B cell (primary cell): ENCODE measurements at regions not wholly inside any gene's neighbourhood (a gene's known extent, or its start where the extent isn't known, plus 50 kb on each side); places are given as distances from the start of the nearest gene placed in this dataset.
"Not testable (repeated sequence)": the region's sequence is repeated elsewhere in the genome, so short reads cannot be mapped to it uniquely, and the experiment has no call there.

Experiments
- ATAC-seq: fragments of 200-7000 bp; cut with Tn5 transposase; one replicate; pipeline ENCODE4 v1.10.0; 2021; ENCODE audit warnings: low read depth, mild to moderate bottlenecking, moderate number of reproducible peaks, moderate library complexity
- CTCF ChIA-PET: fragments of 350-600 bp; sonication (Branson Sonifier 250); formaldehyde crosslinking; loops from one replicate; lab custom pipeline; 2021; ENCODE audit warnings: antibody characterized with exemption, inconsistent platforms; lab: Charles Lee
- POLR2A ChIA-PET: fragments of 350-600 bp; sonication (Branson Sonifier 250); formaldehyde crosslinking; loops from one replicate; lab custom pipeline; 2021; ENCODE audit warnings: antibody characterized with exemption; lab: Charles Lee
- DNase-seq: peaks from one replicate; pipeline ENCODE4 v3.0.0; 2013
- H2AFZ ChIP-seq: 2 replicates; pipeline ENCODE4 v1.6.1; 2012; ENCODE audit warnings: mild to moderate bottlenecking, low read depth, low read length; ENCODE audit not compliant: insufficient read depth, poor library complexity, severe bottlenecking
- H3K27ac ChIP-seq, 2 donors: 1 replicate in 1 of 2; 2 replicates in 1 of 2; pipeline ENCODE4 v1.5.1; 2012 to 2013; ENCODE audit warnings: low read length in 2 of 2, mild to moderate bottlenecking in 2 of 2, moderate library complexity in 1 of 2
- H3K27me3 ChIP-seq, 4 experiments: fragments of 200-600 bp in 1 of 4; sonication (generic) in 1 of 4; replicated peaks in 1 of 4; 1 replicate in 2 of 4; 2 replicates in 2 of 4; pipeline versions ENCODE4 v1.6.1 to v1.7.0; 2013 to 2016; ENCODE audit warnings: low read length in 3 of 4, mild to moderate bottlenecking in 2 of 4, mixed read lengths in 1 of 4, moderate library complexity in 1 of 4; ENCODE audit not compliant: insufficient read depth in 4 of 4, control insufficient read depth in 3 of 4; ENCODE audit errors: control extremely low read depth in 1 of 4
- H3K36me3 ChIP-seq, 2 experiments: replicated peaks in 1 of 2; 1 replicate in 1 of 2; 2 replicates in 1 of 2; pipeline versions ENCODE4 v1.6.1 to v1.7.1; 2013; ENCODE audit warnings: low read length in 1 of 2; ENCODE audit not compliant: insufficient read depth in 2 of 2, control insufficient read depth in 1 of 2; ENCODE audit errors: control extremely low read depth in 1 of 2, extremely low read depth in 1 of 2
- H3K4me1 ChIP-seq, 2 donors: fragments of 200-600 bp in 1 of 2; sonication (generic) in 1 of 2; 1 replicate in 1 of 2; 2 replicates in 1 of 2; pipeline versions ENCODE4 v1.5.1 to v1.6.1; 2013 to 2017; ENCODE audit warnings: low read length in 2 of 2; ENCODE audit not compliant: control insufficient read depth in 2 of 2, insufficient read depth in 2 of 2
- H3K4me2 ChIP-seq: replicated peaks from 2 replicates; pipeline ENCODE3; 2012; ENCODE audit warnings: mild to moderate bottlenecking, low read depth, low read length; ENCODE audit not compliant: poor library complexity, severe bottlenecking
- H3K4me3 ChIP-seq, 5 experiments: fragments of 200-600 bp in 1 of 5; sonication (generic) in 1 of 5; 1 replicate in 3 of 5; 2 replicates in 2 of 5; pipeline versions ENCODE4 v1.5.1 to v1.7.0; 2011 to 2016; ENCODE audit warnings: low read length in 4 of 5, mild to moderate bottlenecking in 4 of 5, low read depth in 2 of 5, control low read depth in 1 of 5, moderate library complexity in 1 of 5; ENCODE audit not compliant: insufficient read depth in 1 of 5; ENCODE audit errors: control extremely low read depth in 1 of 5, extremely low read depth in 1 of 5
- H3K79me2 ChIP-seq: fragments of 200-600 bp; sonication (generic); one replicate; pipeline ENCODE4 v1.6.0; 2016; ENCODE audit warnings: low read length; ENCODE audit not compliant: control insufficient read depth, insufficient read depth
- H3K9ac ChIP-seq: fragments of 200-600 bp; sonication (generic); 2 replicates; pipeline ENCODE4 v1.6.1; 2017; ENCODE audit warnings: mild to moderate bottlenecking, low read length, moderate library complexity
- H3K9me3 ChIP-seq, 3 donors: one replicate each; pipeline versions ENCODE4 v1.6.1 to v1.7.1; 2013; ENCODE audit warnings: low read length in 2 of 3; ENCODE audit not compliant: control insufficient read depth in 2 of 3, insufficient read depth in 1 of 3; ENCODE audit errors: control extremely low read depth in 1 of 3
- H4K20me1 ChIP-seq: 2 replicates; pipeline ENCODE4 v1.6.0; 2012; ENCODE audit warnings: mild to moderate bottlenecking, low read length; ENCODE audit not compliant: insufficient read depth, control insufficient read depth, poor library complexity, severe bottlenecking
- H3K27ac Mint-ChIP-seq: one replicate; pipeline ENCODE4 v1.8.0; 2021; ENCODE audit warnings: mixed read lengths
- H3K27me3 Mint-ChIP-seq: one replicate; pipeline ENCODE4 v1.8.0; 2021; ENCODE audit warnings: mixed read lengths
- H3K4me1 Mint-ChIP-seq: one replicate; pipeline ENCODE4 v1.8.0; 2021; ENCODE audit warnings: mixed read lengths
- H3K4me3 Mint-ChIP-seq: one replicate; pipeline ENCODE4 v1.8.0; 2021; ENCODE audit warnings: mixed read lengths
- H3K9me3 Mint-ChIP-seq: one replicate; pipeline ENCODE4 v1.8.0; 2022; ENCODE audit warnings: mixed read lengths; ENCODE audit not compliant: insufficient read depth
- CTCF ChIP-seq: fragments of 200-600 bp; IDR thresholded peaks from one replicate; pipeline ENCODE4 v1.8.0; 2022; ENCODE audit warnings: antibody characterized with exemption, mild to moderate bottlenecking
- EZH2 ChIP-seq: IDR thresholded peaks from 2 replicates; pipeline ENCODE4 v1.6.1; 2012; ENCODE audit warnings: borderline replicate concordance, low read depth, mild to moderate bottlenecking, moderate library complexity, low read length; ENCODE audit not compliant: insufficient read depth, poor library complexity, severe bottlenecking
- WGBS: methylation state at CpG from one replicate; pipeline ENCODE4 v1.1.5; 2013; ENCODE audit warnings: missing lambda C conversion rate; ENCODE audit not compliant: insufficient coverage; 5-methylcytosine and 5-hydroxymethylcytosine counted together
- intact Hi-C: fragments of 100-400 bp; cut with micrococcal nuclease; formaldehyde crosslinking; loops from one replicate; pipeline ENCODE4 v1.10.0; 2022

GRCh38 chr13:73520566-73521289, 461.9 kb downstream of the KLF5 start:
- Histone ChIP-seq H4K20me1 (no peaks in the 10 kb centered on the region), H3K4me2 (no peak overlapping the region), H3K9me3 (peaks cover 0 to 6% (median 0%) of the 10 kb centered on the region in 3 donors), H3K4me1 (no peaks in the 10 kb centered on the region), H3K4me3 (no peak overlapping the region), H2AFZ (no peak overlapping the region), H3K9ac (no peak overlapping the region), H3K79me2 (no peaks in the 10 kb centered on the region), H3K27me3 (no peaks in the 10 kb centered on the region), H3K36me3 (no peaks in the 10 kb centered on the region), H3K27ac (no peak overlapping the region)
- H3K4me1 Mint-ChIP-seq: no peaks in the 10 kb centered on the region
- 100% methylated on average over 2 of the region's 8 CpGs for WGBS
- ChIA-PET POLR2A (no interaction called here), CTCF (no interaction called here)
- DNase-seq (no peak), ATAC-seq (no peak)
- intact Hi-C loops: no loop called here
- no peaks in the 10 kb centered on the region for H3K27me3 Mint-ChIP-seq
- TF ChIP-seq EZH2 (no peak), CTCF (no peak)
- no peak overlapping the region for H3K27ac Mint-ChIP-seq
- no peaks in the 10 kb centered on the region for H3K9me3 Mint-ChIP-seq
- H3K4me3 Mint-ChIP-seq: no peak overlapping the region

GRCh38 chr13:73520135-73520534, 461.3 kb downstream of the KLF5 start:
- H3K4me1 Mint-ChIP-seq, H3K4me1 ChIP-seq, H3K27me3 Mint-ChIP-seq, H3K27ac ChIP-seq, H3K9ac ChIP-seq, ATAC-seq, DNase-seq, H2AFZ ChIP-seq, H3K27ac Mint-ChIP-seq, H3K27me3 ChIP-seq, H3K79me2 ChIP-seq, H3K4me3 Mint-ChIP-seq, H3K4me2 ChIP-seq, H3K9me3 Mint-ChIP-seq, POLR2A ChIA-PET, H3K36me3 ChIP-seq, CTCF ChIA-PET, H4K20me1 ChIP-seq, H3K4me3 ChIP-seq, intact Hi-C loops, H3K9me3 ChIP-seq: not testable (repeated sequence)
- WGBS: no CpG with 5 or more reads among the region's 2 CpGs
